GM23338 (cell line): ENCODE measurements at regions not wholly inside any gene's neighbourhood (a gene's known extent, or its start where the extent isn't known, plus 50 kb on each side); places are given as distances from the start of the nearest gene placed in this dataset.

Source experiments
- CTCF ChIP-seq, 2 experiments: fragments of 200-600 bp in 1 of 2; sonication (generic) in 1 of 2; conservative IDR thresholded peaks; 2 replicates each; pipeline versions ENCODE4 v1.5.1 to v1.6.1; 2016 to 2017; ENCODE audit warnings: antibody characterized with exemption in 2 of 2, low read depth in 2 of 2, mild to moderate bottlenecking in 2 of 2, moderate library complexity in 1 of 2
- JUNB ChIP-seq: IDR thresholded peaks from one replicate; pipeline ENCODE4 v1.6.1; 2016; ENCODE audit warnings: antibody characterized with exemption; ENCODE audit not compliant: unreplicated experiment
- TF ChIP-seq, protein P1 (sequence below): IDR thresholded peaks from one replicate; pipeline ENCODE4 v1.6.1; 2018; ENCODE audit warnings: antibody characterized with exemption; ENCODE audit not compliant: unreplicated experiment

- TF ChIP-seq JUNB = no peak
- no peak for TF ChIP-seq CTCF (conservative IDR thresholded peaks at IDR 0.05; ENCODE audit: low read depth in 2 of 2)
- TF ChIP-seq, protein P1, sequence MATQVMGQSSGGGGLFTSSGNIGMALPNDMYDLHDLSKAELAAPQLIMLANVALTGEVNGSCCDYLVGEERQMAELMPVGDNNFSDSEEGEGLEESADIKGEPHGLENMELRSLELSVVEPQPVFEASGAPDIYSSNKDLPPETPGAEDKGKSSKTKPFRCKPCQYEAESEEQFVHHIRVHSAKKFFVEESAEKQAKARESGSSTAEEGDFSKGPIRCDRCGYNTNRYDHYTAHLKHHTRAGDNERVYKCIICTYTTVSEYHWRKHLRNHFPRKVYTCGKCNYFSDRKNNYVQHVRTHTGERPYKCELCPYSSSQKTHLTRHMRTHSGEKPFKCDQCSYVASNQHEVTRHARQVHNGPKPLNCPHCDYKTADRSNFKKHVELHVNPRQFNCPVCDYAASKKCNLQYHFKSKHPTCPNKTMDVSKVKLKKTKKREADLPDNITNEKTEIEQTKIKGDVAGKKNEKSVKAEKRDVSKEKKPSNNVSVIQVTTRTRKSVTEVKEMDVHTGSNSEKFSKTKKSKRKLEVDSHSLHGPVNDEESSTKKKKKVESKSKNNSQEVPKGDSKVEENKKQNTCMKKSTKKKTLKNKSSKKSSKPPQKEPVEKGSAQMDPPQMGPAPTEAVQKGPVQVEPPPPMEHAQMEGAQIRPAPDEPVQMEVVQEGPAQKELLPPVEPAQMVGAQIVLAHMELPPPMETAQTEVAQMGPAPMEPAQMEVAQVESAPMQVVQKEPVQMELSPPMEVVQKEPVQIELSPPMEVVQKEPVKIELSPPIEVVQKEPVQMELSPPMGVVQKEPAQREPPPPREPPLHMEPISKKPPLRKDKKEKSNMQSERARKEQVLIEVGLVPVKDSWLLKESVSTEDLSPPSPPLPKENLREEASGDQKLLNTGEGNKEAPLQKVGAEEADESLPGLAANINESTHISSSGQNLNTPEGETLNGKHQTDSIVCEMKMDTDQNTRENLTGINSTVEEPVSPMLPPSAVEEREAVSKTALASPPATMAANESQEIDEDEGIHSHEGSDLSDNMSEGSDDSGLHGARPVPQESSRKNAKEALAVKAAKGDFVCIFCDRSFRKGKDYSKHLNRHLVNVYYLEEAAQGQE = no peak
Measured at GRCh38 chr9:79970146-79970425, 398.3 kb downstream of the TLE4 start.
